Thyroid gland (tissue), 4 donors: ENCODE measurements at regions not wholly inside any gene's neighbourhood (a gene's known extent, or its start where the extent isn't known, plus 50 kb on each side); places are given as distances from the start of the nearest gene placed in this dataset.

Source experiments
- CTCF ChIP-seq, 6 experiments: fragments of 200-600 bp in 3 of 6; fragments of 450-650 bp in 3 of 6; sonication (generic) in 3 of 6; IDR thresholded peaks; one replicate each; pipeline ENCODE4 v1.5.1; 2016 to 2019; ENCODE audit warnings: antibody characterized with exemption in 6 of 6, mild to moderate bottlenecking in 2 of 6, inconsistent platforms in 1 of 6, moderate library complexity in 1 of 6
- POLR2A ChIP-seq, 2 donors: fragments of 450-650 bp; IDR thresholded peaks; one replicate each; pipeline ENCODE4 v1.6.1; 2017; ENCODE audit warnings: antibody characterized with exemption in 2 of 2, mild to moderate bottlenecking in 2 of 2, moderate library complexity in 1 of 2

- TF ChIP-seq POLR2A (IDR thresholded peaks at IDR 0.05) (no peak), CTCF (IDR thresholded peaks at IDR 0.05) (no peak)
Observed at GRCh38 chr3:87828046-87828445, 230.8 kb downstream of the CGGBP1 start.
